CD4-positive, alpha-beta T cell treated with Interleukin-15 for 4 hours (primary cell): ENCODE measurements at regions not wholly inside any gene's neighbourhood (a gene's known extent, or its start where the extent isn't known, plus 50 kb on each side); places are given as distances from the start of the nearest gene placed in this dataset.
"Not testable (repeated sequence)": the region's sequence is repeated elsewhere in the genome, so short reads cannot be mapped to it uniquely, and the experiment has no call there.

Experiments used
- DNase-seq: peaks from one replicate; pipeline ENCODE4 v3.0.0-alpha.2; 2020; ENCODE audit warnings: low spot score

- peak; percentile 10 for DNase-seq
These were observed 78.0 kb upstream of the ADGRL1 start for GRCh38 chr19:14283813-14284520.

GRCh38 chr19:14279270-14279669 is 73.3 kb upstream of the ADGRL1 start:
- not testable (repeated sequence) for DNase-seq

GRCh38 chr19:14277608-14278007 is 71.6 kb upstream of the ADGRL1 start:
- DNase-seq: no peak

GRCh38 chr19:14275823-14276222 is 69.9 kb upstream of the ADGRL1 start:
- not testable (repeated sequence) for DNase-seq

- DNase-seq: no peak
These were observed 66.7 kb upstream of the ADGRL1 start for GRCh38 chr19:14272623-14273022.

- no peak for DNase-seq
These were observed 65.9 kb upstream of the ADGRL1 start for GRCh38 chr19:14271840-14272239.

- DNase-seq: not testable (repeated sequence)
These were observed 64.6 kb upstream of the ADGRL1 start for GRCh38 chr19:14270557-14270956.

- DNase-seq: no peak
These were observed 61.3 kb upstream of the ADGRL1 start for GRCh38 chr19:14267224-14267741.

- DNase-seq: not testable (repeated sequence)
These were observed 60.2 kb upstream of the ADGRL1 start for GRCh38 chr19:14266208-14266607.

- DNase-seq: no peak
These were observed 59.5 kb upstream of the ADGRL1 start for GRCh38 chr19:14265290-14266036.

- peak; percentile 9 for DNase-seq
These were observed 50.1 kb upstream of the ADGRL1 start for GRCh38 chr19:14255902-14256649.
